HepG2 (cell line): ENCODE measurements at regions not wholly inside any gene's neighbourhood (a gene's known extent, or its start where the extent isn't known, plus 50 kb on each side); places are given as distances from the start of the nearest gene placed in this dataset.

Experiments
- ATAC-seq: fragments of 200-7000 bp; cut with Tn5 transposase; 3 replicates; pipeline ENCODE4 v1.9.1; 2020; ENCODE audit warnings: mild to moderate bottlenecking, moderate library complexity
- BruUV-seq: library from RNA; stranded (reverse); fragments of 400-500 nt; replicated peaks from 2 replicates; lab custom pipeline; 2021; lab: Mats Ljungman, UMichigan
- CTCF ChIA-PET: fragments of 300-600 bp; formaldehyde crosslinking; extraction: SDS; loops from one replicate; lab custom pipeline; 2021; ENCODE audit warnings: low total read pairs, inconsistent platforms, low intra/inter-chr PET ratio; lab: Yijun Ruan, JAX
- POLR2A ChIA-PET: fragments of 350-600 bp; sonication (Branson Sonifier 250); formaldehyde crosslinking; loops from one replicate; lab custom pipeline; 2020; ENCODE audit warnings: antibody characterized with exemption, inconsistent platforms; lab: Yijun Ruan, JAX
- DNase-seq: peaks from one replicate; pipeline ENCODE4 v3.0.0-alpha.2; 2015; ENCODE audit warnings: low spot score
- FAIRE-seq: peaks from 3 replicates; lab custom pipeline; 2011; peaks lifted over from hg19 to GRCh38; lab: Jason Lieb, UNC
- H2AFZ ChIP-seq: one replicate; pipeline ENCODE4 v1.6.1; 2011; ENCODE audit warnings: low read length, inconsistent platforms
- H3K27ac ChIP-seq: fragments of 300-600 bp; 3 replicates; pipeline ENCODE4 v1.8.0; 2011; ENCODE audit warnings: mixed run types, mild to moderate bottlenecking, mixed read lengths, low read length, inconsistent platforms; ENCODE audit not compliant: insufficient read depth; ENCODE audit errors: extremely low read length
- H3K27me3 ChIP-seq, 2 experiments: fragments of 200-600 bp in 1 of 2; 2 replicates in 1 of 2; 3 replicates in 1 of 2; pipeline versions ENCODE4 v1.6.0 to v1.8.0; 2011; ENCODE audit warnings: low read length in 2 of 2, mild to moderate bottlenecking in 2 of 2, moderate library complexity in 2 of 2, inconsistent platforms in 1 of 2; ENCODE audit not compliant: insufficient read depth in 2 of 2, control insufficient read depth in 1 of 2
- H3K36me3 ChIP-seq, 2 experiments: fragments of 200-600 bp in 1 of 2; replicated peaks in 1 of 2; 2 replicates in 1 of 2; 3 replicates in 1 of 2; pipeline versions ENCODE4 v1.5.1 to v1.8.0; 2011; ENCODE audit warnings: low read length in 2 of 2, inconsistent platforms in 1 of 2; ENCODE audit not compliant: insufficient read depth in 2 of 2, control insufficient read depth in 1 of 2
- H3K4me1 ChIP-seq: 2 replicates; pipeline ENCODE4 v1.5.1; 2012; ENCODE audit warnings: low read length, inconsistent platforms; ENCODE audit not compliant: insufficient read depth
- H3K4me2 ChIP-seq: 2 replicates; pipeline ENCODE4 v1.6.0; 2011; ENCODE audit warnings: low read depth, low read length, inconsistent platforms
- H3K4me3 ChIP-seq, 3 experiments: fragments of 200-600 bp in 1 of 3; sonication (generic), shearing (Covaris generic) in 1 of 3; replicated peaks in 1 of 3; 2 replicates each; pipeline ENCODE4 v1.5.1; 2011 to 2016; ENCODE audit warnings: low read length in 3 of 3, inconsistent platforms in 2 of 3, low read depth in 2 of 3, mild to moderate bottlenecking in 2 of 3, control low read depth in 1 of 3, mixed read lengths in 1 of 3; ENCODE audit not compliant: insufficient read depth in 1 of 3
- H3K79me2 ChIP-seq: one replicate; pipeline ENCODE4 v1.6.1; 2011; ENCODE audit warnings: low read length, inconsistent platforms; ENCODE audit not compliant: insufficient read depth
- H3K9ac ChIP-seq: 2 replicates; pipeline ENCODE4 v1.6.0; 2011; ENCODE audit warnings: mild to moderate bottlenecking, low read depth, low read length, inconsistent platforms; ENCODE audit not compliant: insufficient read depth
- H3K9me3 ChIP-seq: 2 replicates; pipeline ENCODE4 v1.5.1; 2012; ENCODE audit warnings: mild to moderate bottlenecking, low read length
- H4K20me1 ChIP-seq: 2 replicates; pipeline ENCODE4 v1.6.0; 2011; ENCODE audit warnings: inconsistent platforms, mild to moderate bottlenecking, low read length, moderate library complexity; ENCODE audit not compliant: insufficient read depth
- CREB1 ChIP-seq, 2 experiments: fragments of 450-650 bp in 1 of 2; IDR thresholded peaks; 2 replicates each; pipeline ENCODE4 v1.6.1; 2016 to 2017; ENCODE audit warnings: control low read depth in 1 of 2, mild to moderate bottlenecking in 1 of 2, missing compliant biosample characterization in 1 of 2, missing genetic modification characterization in 1 of 2
- EED ChIP-seq: sonication (generic); formaldehyde crosslinking; IDR thresholded peaks from 2 replicates; pipeline ENCODE4 v1.5.0; 2020; ENCODE audit warnings: mild to moderate bottlenecking, missing genetic modification reagents
- KLF12 ChIP-seq: sonication (generic); formaldehyde crosslinking; IDR thresholded peaks from 2 replicates; pipeline ENCODE4 v1.4.0; 2020; ENCODE audit warnings: missing genetic modification reagents, borderline replicate concordance
- LRRFIP1 ChIP-seq: sonication (generic); formaldehyde crosslinking; conservative IDR thresholded peaks from 2 replicates; pipeline ENCODE4 v1.4.0; 2020; ENCODE audit warnings: missing genetic modification reagents
- MTA3 ChIP-seq: sonication (generic); formaldehyde crosslinking; IDR thresholded peaks from 2 replicates; pipeline ENCODE4 v1.4.0; 2020; ENCODE audit warnings: missing genetic modification reagents
- NAIF1 ChIP-seq: sonication (generic); formaldehyde crosslinking; IDR thresholded peaks from 2 replicates; pipeline ENCODE4 v1.5.0; 2020; ENCODE audit warnings: mild to moderate bottlenecking, missing genetic modification reagents, borderline replicate concordance
- TCF12 ChIP-seq, 2 experiments: fragments of 450-650 bp in 1 of 2; sonication (generic) in 1 of 2; formaldehyde crosslinking in 1 of 2; IDR thresholded peaks; 2 replicates each; pipeline versions ENCODE4 v1.6.1 to v1.8.0; 2017 to 2022; ENCODE audit warnings: antibody characterized with exemption in 1 of 2, mild to moderate bottlenecking in 1 of 2, missing genetic modification reagents in 1 of 2, moderate library complexity in 1 of 2
- TGIF2 ChIP-seq: IDR thresholded peaks from 2 replicates; pipeline ENCODE4 v1.6.1; 2016; ENCODE audit warnings: control low read depth, missing compliant biosample characterization
- ZNF143 ChIP-seq: sonication (generic); formaldehyde crosslinking; IDR thresholded peaks from 2 replicates; pipeline ENCODE4 v1.4.0; 2020; ENCODE audit warnings: missing genetic modification reagents
- ZNF33B ChIP-seq: sonication (generic); formaldehyde crosslinking; IDR thresholded peaks from 2 replicates; pipeline ENCODE4 v1.5.1; 2020; ENCODE audit warnings: mild to moderate bottlenecking, missing genetic modification reagents
- ZNF383 ChIP-seq: sonication (generic); formaldehyde crosslinking; IDR thresholded peaks from 2 replicates; pipeline ENCODE4 v1.4.0; 2020; ENCODE audit warnings: missing genetic modification reagents, mild to moderate bottlenecking, borderline replicate concordance
- ZNF589 ChIP-seq: sonication (generic); formaldehyde crosslinking; conservative IDR thresholded peaks from 2 replicates; pipeline ENCODE4 v1.8.0; 2022; ENCODE audit warnings: mild to moderate bottlenecking, moderate library complexity, missing genetic modification reagents
- ZNF709 ChIP-seq: sonication (generic); formaldehyde crosslinking; IDR thresholded peaks from 2 replicates; pipeline ENCODE4 v1.5.0; 2020; ENCODE audit warnings: mild to moderate bottlenecking, missing genetic modification reagents
- ZNF713 ChIP-seq: sonication (generic); formaldehyde crosslinking; IDR thresholded peaks from 2 replicates; pipeline ENCODE4 v1.4.0; 2020; ENCODE audit warnings: mild to moderate bottlenecking, missing genetic modification reagents
- ZNF740 ChIP-seq: sonication (generic); formaldehyde crosslinking; IDR thresholded peaks from 2 replicates; pipeline ENCODE4 v1.4.0; 2020; ENCODE audit warnings: missing genetic modification reagents
- WGBS: methylation state at CpG from one replicate; pipeline ENCODE4 v1.1.6; 2017; ENCODE audit warnings: low lambda C conversion rate; 5-methylcytosine and 5-hydroxymethylcytosine counted together
- in situ Hi-C: cut with HindIII; loops from 2 replicates; pipeline ENCODE4 v1.10.0; 2017; ENCODE audit warnings: low pct_unique_long_range_greater_than_20kb; ENCODE audit not compliant: extremely low pct_ligation_motif_present
- intact Hi-C: fragments of 100-400 bp; cut with micrococcal nuclease; formaldehyde crosslinking; loops from one replicate; pipeline ENCODE4 v1.10.0; 2022; ENCODE audit not compliant: unreplicated experiment
- TF ChIP-seq, protein P1 (sequence below): IDR thresholded peaks from 2 replicates; pipeline ENCODE4 v1.6.1; 2016; ENCODE audit warnings: low read depth, control low read depth

DNA sequence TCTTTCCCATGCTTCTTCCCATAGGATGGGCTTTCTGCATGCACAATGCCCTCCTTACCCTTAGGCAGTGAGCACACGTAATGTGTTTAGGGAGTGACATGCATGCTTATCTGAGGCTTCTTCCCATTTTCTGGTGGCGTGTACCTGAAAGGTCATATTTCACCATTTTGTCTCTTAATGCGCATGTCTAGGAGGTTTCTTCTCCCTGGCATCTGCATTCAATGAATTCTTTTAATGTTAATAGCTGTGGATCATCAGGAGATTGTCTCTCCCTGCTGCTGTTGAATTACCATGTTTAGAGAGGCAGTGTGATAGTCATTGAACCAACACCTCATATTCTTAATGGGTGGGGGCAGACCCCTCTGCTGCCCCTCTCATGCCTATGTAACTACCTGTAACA is 205.6 kb upstream of the SGO1 start:
- POLR2A ChIA-PET: no interaction called here
- Histone ChIP-seq H3K27ac (no peak overlapping the region), H3K9me3 (peaks cover 6% of the 10 kb centered on the region; the same call in 1 of the 2 replicates), H3K9ac (no peak overlapping the region), H4K20me1 (no peaks in the 10 kb centered on the region), H2AFZ (no peak overlapping the region), H3K4me2 (no peak overlapping the region), H3K27me3 (no peaks in the 10 kb centered on the region), H3K36me3 (no peaks in the 10 kb centered on the region), H3K4me1 (no peaks in the 10 kb centered on the region), H3K79me2 (no peaks in the 10 kb centered on the region), H3K4me3 (no peak overlapping the region)
- in situ Hi-C loops: no loop called here
- BruUV-seq: no TSS peak
- TF ChIP-seq ZNF709 (CRISPR knock-in tag): no peak
- FAIRE-seq (no peak), DNase-seq (no peak), ATAC-seq (no peak)
- CTCF ChIA-PET: no interaction called here
- intact Hi-C loops: no loop called here
- 20% methylated on average over 3 of the region's 3 CpGs for WGBS

DNA sequence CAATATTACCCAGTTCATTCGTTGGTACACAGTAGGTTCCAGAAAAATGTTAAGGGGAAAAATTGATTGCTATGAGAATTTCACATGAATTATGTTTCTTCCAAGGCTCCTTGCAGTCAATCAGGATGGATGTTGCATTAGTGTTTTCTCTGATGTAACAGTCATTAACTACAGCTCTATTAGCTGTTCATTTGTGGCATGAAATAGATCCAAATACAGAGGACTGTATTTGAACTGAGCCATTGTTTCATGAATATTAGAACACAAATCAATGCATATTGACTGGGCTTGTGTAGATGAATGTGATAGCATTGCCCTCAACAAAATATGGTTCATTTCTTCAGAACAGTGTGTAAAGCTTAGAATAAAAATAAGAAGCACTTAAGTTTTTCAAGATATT is 203.0 kb upstream of the SGO1 start:
- DNase-seq (no peak), ATAC-seq (no peak), FAIRE-seq (no peak)
- ChIA-PET CTCF (no interaction called here), POLR2A (no interaction called here)
- BruUV-seq: no TSS peak
- in situ Hi-C loops: no loop called here
- Histone ChIP-seq H3K9me3 (peaks cover 6% of the 10 kb centered on the region; the same call in 1 of the 2 replicates), H4K20me1 (no peaks in the 10 kb centered on the region), H3K36me3 (no peaks in the 10 kb centered on the region), H3K4me1 (no peaks in the 10 kb centered on the region), H2AFZ (no peak overlapping the region), H3K27ac (no peak overlapping the region), H3K9ac (no peak overlapping the region), H3K27me3 (no peaks in the 10 kb centered on the region), H3K4me3 (no peak overlapping the region), H3K4me2 (no peak overlapping the region), H3K79me2 (no peaks in the 10 kb centered on the region)
- WGBS: 0% methylated on average over 1 of the region's 1 CpG
- intact Hi-C loops: no loop called here
- TF ChIP-seq, protein P1, sequence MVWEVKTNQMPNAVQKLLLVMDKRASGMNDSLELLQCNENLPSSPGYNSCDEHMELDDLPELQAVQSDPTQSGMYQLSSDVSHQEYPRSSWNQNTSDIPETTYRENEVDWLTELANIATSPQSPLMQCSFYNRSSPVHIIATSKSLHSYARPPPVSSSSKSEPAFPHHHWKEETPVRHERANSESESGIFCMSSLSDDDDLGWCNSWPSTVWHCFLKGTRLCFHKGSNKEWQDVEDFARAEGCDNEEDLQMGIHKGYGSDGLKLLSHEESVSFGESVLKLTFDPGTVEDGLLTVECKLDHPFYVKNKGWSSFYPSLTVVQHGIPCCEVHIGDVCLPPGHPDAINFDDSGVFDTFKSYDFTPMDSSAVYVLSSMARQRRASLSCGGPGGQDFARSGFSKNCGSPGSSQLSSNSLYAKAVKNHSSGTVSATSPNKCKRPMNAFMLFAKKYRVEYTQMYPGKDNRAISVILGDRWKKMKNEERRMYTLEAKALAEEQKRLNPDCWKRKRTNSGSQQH (CRISPR knock-in tag): no peak
- TF ChIP-seq ZNF143 (CRISPR knock-in tag) (no peak), TCF12 (IDR thresholded peaks at IDR 0.05) (no peak), TCF12 (CRISPR knock-in tag; IDR thresholded peaks at IDR 0.05) (no peak), MTA3 (CRISPR knock-in tag) (no peak), KLF12 (CRISPR knock-in tag) (no peak), ZNF383 (CRISPR knock-in tag) (no peak), ZNF33B (CRISPR knock-in tag) (no peak), EED (CRISPR knock-in tag) (no peak), ZNF740 (CRISPR knock-in tag) (no peak), CREB1 (IDR thresholded peaks at IDR 0.05) (no peak), CREB1 (CRISPR knock-in tag; IDR thresholded peaks at IDR 0.05) (no peak), ZNF589 (CRISPR knock-in tag) (no peak), ZNF713 (no peak), LRRFIP1 (CRISPR knock-in tag) (no peak), NAIF1 (CRISPR knock-in tag) (no peak), TGIF2 (CRISPR knock-in tag) (no peak)
